BJ (cell line): ENCODE measurements at regions not wholly inside any gene's neighbourhood (a gene's known extent, or its start where the extent isn't known, plus 50 kb on each side); places are given as distances from the start of the nearest gene placed in this dataset.

Experiments used
- CTCF ChIA-PET: fragments of 350-600 bp; formaldehyde crosslinking; extraction: SDS; loops from one replicate; lab custom pipeline; 2021; ENCODE audit warnings: antibody characterized with exemption, inconsistent platforms; lab: Yijun Ruan, JAX
- POLR2A ChIA-PET: fragments of 300-600 bp; sonication (Branson Sonifier 250); formaldehyde crosslinking; extraction: SDS; loops from one replicate; lab custom pipeline; 2021; ENCODE audit warnings: antibody characterized with exemption; lab: Charles Lee
- DNase-seq: peaks from one replicate; pipeline ENCODE4 v3.0.0-alpha.2; 2011; ENCODE audit warnings: low read depth
- H3K27me3 ChIP-seq: 2 replicates; pipeline ENCODE4 v1.6.0; 2011; ENCODE audit warnings: low read length; ENCODE audit not compliant: control insufficient read depth, insufficient read depth
- H3K36me3 ChIP-seq: 2 replicates; pipeline ENCODE4 v1.5.1; 2011; ENCODE audit warnings: low read length; ENCODE audit not compliant: control insufficient read depth, insufficient read depth
- H3K4me3 ChIP-seq: 2 replicates; pipeline ENCODE4 v1.5.1; 2011; ENCODE audit warnings: low read depth, mild to moderate bottlenecking, control low read depth, low read length
- CTCF ChIP-seq: IDR thresholded peaks from 2 replicates; pipeline ENCODE4 v1.5.1; 2011; ENCODE audit warnings: low read depth, mild to moderate bottlenecking, control low read depth, inconsistent platforms, low read length, moderate library complexity; ENCODE audit not compliant: insufficient read depth

- Histone ChIP-seq H3K27me3 (no peaks in the 10 kb centered on the region), H3K36me3 (no peaks in the 10 kb centered on the region), H3K4me3 (no peak overlapping the region)
- ChIA-PET POLR2A (no interaction called here), CTCF (no interaction called here)
- TF ChIP-seq CTCF: no peak
- no peak for DNase-seq
These were observed 625.4 kb downstream of the QKI start for GRCh38 chr6:164039954-164040375.

- ChIA-PET CTCF (no interaction called here), POLR2A (no interaction called here)
- TF ChIP-seq CTCF: no peak
- no peak for DNase-seq
- no peaks in the 10 kb centered on the region for H3K36me3 ChIP-seq
- H3K27me3 ChIP-seq: no peaks in the 10 kb centered on the region
- H3K4me3 ChIP-seq: no peak overlapping the region
These were observed 622.8 kb downstream of the QKI start for GRCh38 chr6:164037171-164037870.

GRCh38 chr6:164035900-164036485 is 621.5 kb downstream of the QKI start:
- ChIA-PET CTCF (interaction anchor here (0.9 kb wide), 1 partner anchor 40 kb away, joined by 3 read pairs; no protein-coding TSS in a partner anchor), POLR2A (no interaction called here)
- H3K36me3 ChIP-seq: no peaks in the 10 kb centered on the region
- DNase-seq: no peak
- H3K27me3 ChIP-seq: no peaks in the 10 kb centered on the region
- TF ChIP-seq CTCF: no peak
- no peak overlapping the region for H3K4me3 ChIP-seq

- no peak for DNase-seq
- H3K36me3 ChIP-seq: no peaks in the 10 kb centered on the region
- no peak overlapping the region for H3K4me3 ChIP-seq
- ChIA-PET CTCF (interaction anchor here (1.2 kb wide), 1 partner anchor 344 kb away, joined by 3 read pairs; no protein-coding TSS in a partner anchor), POLR2A (no interaction called here)
- no peak for TF ChIP-seq CTCF
- no peaks in the 10 kb centered on the region for H3K27me3 ChIP-seq
These were observed 620.2 kb downstream of the QKI start for GRCh38 chr6:164034602-164035140.

GRCh38 chr6:164025180-164025579 is 610.7 kb downstream of the QKI start:
- CTCF ChIA-PET: no interaction called here

More at GRCh38 chr6:164025180-164025579, 610.7 kb downstream of the QKI start:
- H3K4me3 ChIP-seq: no peak overlapping the region
- POLR2A ChIA-PET: no interaction called here
- no peaks in the 10 kb centered on the region for H3K27me3 ChIP-seq
- DNase-seq: no peak
- no peak for TF ChIP-seq CTCF
- no peaks in the 10 kb centered on the region for H3K36me3 ChIP-seq
